ENCODE measurements at regions not wholly inside any gene's neighbourhood (a gene's known extent, or its start where the extent isn't known, plus 50 kb on each side); places are given as distances from the start of the nearest gene placed in this dataset.

DNA sequence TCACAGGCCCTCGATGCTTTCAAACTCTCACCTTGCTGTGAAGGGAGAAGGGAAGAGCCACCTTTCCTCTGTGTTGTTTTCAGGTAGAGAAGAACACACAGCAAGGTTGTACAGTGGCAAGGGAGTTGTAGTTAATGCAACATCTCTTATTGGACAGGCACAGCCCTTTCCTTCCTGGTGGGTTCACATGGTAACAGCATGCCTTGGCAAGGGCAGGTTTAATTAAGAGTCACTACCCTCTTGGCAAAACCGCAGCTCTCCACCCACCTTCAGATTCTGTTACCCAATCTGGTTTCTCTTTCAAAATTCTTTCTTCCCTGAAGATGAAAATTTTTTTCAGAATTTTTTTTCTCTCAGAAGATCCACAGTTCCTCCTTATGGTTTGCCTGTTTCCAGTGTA is 253.1 kb downstream of the TLR4 start:
- no peak for DNase-seq (ENCODE audit: extremely low read depth, low read depth)
- TF ChIP-seq, protein P1, sequence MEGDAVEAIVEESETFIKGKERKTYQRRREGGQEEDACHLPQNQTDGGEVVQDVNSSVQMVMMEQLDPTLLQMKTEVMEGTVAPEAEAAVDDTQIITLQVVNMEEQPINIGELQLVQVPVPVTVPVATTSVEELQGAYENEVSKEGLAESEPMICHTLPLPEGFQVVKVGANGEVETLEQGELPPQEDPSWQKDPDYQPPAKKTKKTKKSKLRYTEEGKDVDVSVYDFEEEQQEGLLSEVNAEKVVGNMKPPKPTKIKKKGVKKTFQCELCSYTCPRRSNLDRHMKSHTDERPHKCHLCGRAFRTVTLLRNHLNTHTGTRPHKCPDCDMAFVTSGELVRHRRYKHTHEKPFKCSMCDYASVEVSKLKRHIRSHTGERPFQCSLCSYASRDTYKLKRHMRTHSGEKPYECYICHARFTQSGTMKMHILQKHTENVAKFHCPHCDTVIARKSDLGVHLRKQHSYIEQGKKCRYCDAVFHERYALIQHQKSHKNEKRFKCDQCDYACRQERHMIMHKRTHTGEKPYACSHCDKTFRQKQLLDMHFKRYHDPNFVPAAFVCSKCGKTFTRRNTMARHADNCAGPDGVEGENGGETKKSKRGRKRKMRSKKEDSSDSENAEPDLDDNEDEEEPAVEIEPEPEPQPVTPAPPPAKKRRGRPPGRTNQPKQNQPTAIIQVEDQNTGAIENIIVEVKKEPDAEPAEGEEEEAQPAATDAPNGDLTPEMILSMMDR (IDR thresholded peaks at IDR 0.05; ENCODE audit: low read depth, low read length): no peak

DNA sequence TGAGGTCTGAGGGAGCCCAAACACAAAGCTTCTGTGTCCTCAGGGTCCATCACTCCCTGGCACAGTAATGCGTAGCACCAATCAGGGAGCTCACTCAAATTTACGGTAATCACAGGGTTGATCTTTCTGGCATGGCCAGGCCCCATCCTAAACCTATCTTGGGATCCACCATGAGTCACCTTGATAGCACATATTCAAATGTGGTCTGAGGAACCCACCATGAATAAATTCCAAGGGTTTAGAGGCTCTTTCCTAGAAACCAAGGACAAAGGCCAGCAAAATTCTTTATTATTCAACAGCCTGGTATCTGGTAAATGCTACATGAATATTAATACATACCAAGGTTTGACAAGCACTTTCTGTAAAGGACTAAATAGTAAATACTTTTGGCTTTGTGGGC is 254.5 kb downstream of the TLR4 start:
- TF ChIP-seq, protein P1 (IDR thresholded peaks at IDR 0.05; ENCODE audit: low read depth, low read length): no peak
- no peak for DNase-seq (ENCODE audit: extremely low read depth, low read depth)

DNA sequence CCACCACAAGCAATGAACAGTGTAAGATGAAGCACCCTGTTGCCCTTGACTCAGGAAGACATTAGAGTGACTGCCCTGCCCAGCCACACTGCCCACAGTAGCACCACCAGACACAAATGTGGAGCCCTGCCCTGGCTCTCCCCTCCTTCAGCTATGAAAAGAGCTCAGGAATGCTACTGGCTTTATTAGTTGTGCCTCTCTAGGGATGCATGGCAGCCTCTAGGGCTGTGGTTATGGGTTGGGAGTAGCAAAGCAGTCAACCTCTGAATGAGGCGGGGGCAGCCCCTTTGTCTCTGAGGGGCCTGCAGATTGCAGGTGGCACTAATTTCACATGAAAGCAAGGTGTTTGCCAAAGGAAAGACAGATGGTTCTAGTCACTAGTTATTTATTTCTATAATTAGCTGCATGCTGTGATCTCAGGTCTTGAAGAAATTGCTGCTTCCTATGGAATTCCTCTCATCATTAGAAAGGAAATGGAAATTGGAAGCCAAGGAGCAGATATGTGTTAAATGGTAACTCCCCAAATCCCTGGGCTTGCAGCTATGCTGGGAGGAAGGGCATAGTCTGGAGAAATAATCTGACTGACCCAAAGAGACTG is 259.4 kb downstream of the TLR4 start:
- no peak for DNase-seq (ENCODE audit: extremely low read depth, low read depth)
- TF ChIP-seq, protein P1 (IDR thresholded peaks at IDR 0.05; ENCODE audit: low read depth, low read length): no peak

DNA sequence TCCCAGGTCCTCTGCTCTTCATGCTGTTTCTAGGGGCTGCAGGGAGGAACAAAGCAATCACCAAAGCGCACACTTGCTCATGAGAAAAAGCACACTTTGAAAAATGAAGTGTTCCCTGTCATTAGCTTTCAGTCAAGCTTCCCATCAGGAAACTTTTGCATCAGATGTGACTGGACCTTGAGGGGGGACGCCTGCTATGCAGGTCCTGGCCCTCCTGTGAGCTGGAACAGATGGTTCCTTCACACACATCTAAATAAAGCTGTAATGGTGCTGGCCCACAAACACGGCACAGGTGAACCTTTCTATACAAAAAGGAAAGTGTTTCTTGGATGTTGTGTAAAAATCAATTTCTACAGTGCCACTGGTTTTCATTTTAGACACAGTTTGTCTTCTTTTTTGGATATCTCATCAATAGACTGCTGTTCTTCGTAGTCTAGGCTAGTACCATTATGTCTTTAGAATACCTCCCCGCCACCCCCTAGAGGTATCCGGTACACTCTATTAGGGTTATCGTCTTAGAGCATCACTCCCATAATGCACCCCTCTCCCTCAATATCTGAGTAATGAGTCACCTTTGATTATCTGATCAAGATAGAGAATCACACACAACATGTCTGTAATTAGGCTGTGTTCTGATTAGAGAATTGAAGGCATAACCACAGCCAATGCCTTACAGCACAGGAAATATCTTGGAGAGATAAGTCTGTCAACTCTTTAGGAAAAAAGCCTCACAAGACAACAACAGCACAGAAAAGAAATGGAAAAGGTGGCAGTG is 266.3 kb downstream of the TLR4 start:
- TF ChIP-seq, protein P1 (IDR thresholded peaks at IDR 0.05; ENCODE audit: low read depth, low read length): no peak
- DNase-seq (ENCODE audit: extremely low read depth, low read depth): no peak

DNA sequence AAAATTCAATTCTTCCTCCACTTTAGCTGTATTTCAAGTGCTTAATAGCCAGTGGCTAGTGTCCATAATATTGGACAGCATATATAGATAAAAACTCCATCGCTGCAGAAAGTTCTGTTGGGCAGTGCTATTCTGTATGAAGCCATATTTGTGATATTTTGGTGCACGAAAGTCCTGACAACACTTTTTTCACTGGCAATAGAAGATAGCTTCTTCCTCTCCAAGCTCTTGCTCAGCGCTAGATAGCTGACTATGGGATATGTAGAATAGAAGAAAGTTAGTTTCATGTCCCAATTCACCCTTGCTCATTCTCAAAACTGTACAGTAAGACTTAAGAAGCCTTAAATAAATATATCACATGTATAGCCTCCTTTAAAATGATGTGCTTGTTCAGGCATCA is 269.9 kb downstream of the TLR4 start:
- DNase-seq (ENCODE audit: extremely low read depth, low read depth): no peak
- TF ChIP-seq, protein P1 (IDR thresholded peaks at IDR 0.05; ENCODE audit: low read depth, low read length): no peak

DNA sequence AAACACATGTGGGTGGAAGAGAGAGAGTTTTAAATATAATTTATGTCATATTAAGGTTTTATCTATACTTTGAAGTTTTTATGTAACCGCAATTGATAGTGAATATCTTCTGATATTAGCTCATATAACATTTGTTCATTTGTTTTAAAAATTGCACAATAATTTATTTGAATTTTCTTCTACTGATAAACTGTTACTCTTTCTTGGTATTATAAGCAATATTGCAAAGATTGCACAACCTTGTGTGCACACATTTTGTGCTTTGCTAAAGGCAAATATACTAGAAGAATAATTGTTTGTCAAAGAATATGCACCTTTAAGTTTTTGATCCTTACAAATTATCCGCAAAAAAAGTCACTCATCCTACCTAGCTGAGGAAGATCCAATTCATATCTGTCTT is 275.7 kb downstream of the TLR4 start:
- TF ChIP-seq, protein P1 (IDR thresholded peaks at IDR 0.05; ENCODE audit: low read depth, low read length): no peak
- DNase-seq (ENCODE audit: extremely low read depth, low read depth): no peak

DNA sequence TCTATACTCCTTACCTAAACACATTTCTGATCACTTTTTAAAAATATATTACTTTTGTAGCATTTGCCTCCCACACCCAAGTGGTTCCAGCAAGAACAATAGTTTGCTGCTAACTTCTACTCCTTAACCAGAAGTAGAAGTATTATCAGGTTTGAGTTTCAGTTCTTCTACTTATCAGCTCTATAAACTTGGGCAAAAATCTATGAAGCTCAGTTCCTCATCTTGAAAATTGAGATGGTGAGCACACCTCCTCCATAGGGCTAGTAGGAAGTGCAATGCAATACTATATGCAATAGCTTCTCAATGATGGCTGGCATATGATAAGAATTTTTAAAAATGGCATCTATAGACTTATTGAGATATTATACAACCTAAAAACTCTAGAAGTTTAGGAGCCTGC is 283.7 kb downstream of the TLR4 start:
- DNase-seq (ENCODE audit: extremely low read depth, low read depth): no peak
- TF ChIP-seq, protein P1 (IDR thresholded peaks at IDR 0.05; ENCODE audit: low read depth, low read length): no peak

Data from AG09319 (cell line).